GM23338 (cell line): ENCODE measurements at regions not wholly inside any gene's neighbourhood (a gene's known extent, or its start where the extent isn't known, plus 50 kb on each side); places are given as distances from the start of the nearest gene placed in this dataset.

Experiments
- ATAC-seq: fragments of 200-7000 bp; cut with Tn5 transposase; 3 replicates; pipeline ENCODE4 v1.9.1; 2020
- DNase-seq: peaks from one replicate; pipeline ENCODE4 v3.0.0-alpha.2; 2015; ENCODE audit warnings: low spot score
- H2AFZ ChIP-seq: fragments of 200-600 bp; sonication (generic); 2 replicates; pipeline ENCODE4 v1.8.0; 2016; ENCODE audit warnings: antibody characterized with exemption, mild to moderate bottlenecking, moderate library complexity
- H3F3A ChIP-seq: fragments of 200-600 bp; sonication (generic); replicated peaks from 2 replicates; pipeline ENCODE4 v1.8.0; 2017; ENCODE audit warnings: antibody characterized with exemption, mixed run types, low read depth
- H3K27ac ChIP-seq: fragments of 200-600 bp; sonication (generic); 2 replicates; pipeline ENCODE4 v1.6.1; 2016; ENCODE audit warnings: low read depth
- H3K27me3 ChIP-seq: fragments of 200-600 bp; sonication (generic); 2 replicates; pipeline ENCODE4 v1.8.0; 2016; ENCODE audit warnings: mild to moderate bottlenecking, mixed run types, moderate library complexity; ENCODE audit not compliant: insufficient read depth
- H3K36me3 ChIP-seq: fragments of 200-600 bp; sonication (generic); 2 replicates; pipeline ENCODE4 v1.8.0; 2016; ENCODE audit warnings: mild to moderate bottlenecking; ENCODE audit not compliant: insufficient read depth
- H3K4me1 ChIP-seq: fragments of 200-600 bp; sonication (generic); 2 replicates; pipeline ENCODE4 v1.8.0; 2016; ENCODE audit warnings: mild to moderate bottlenecking, moderate library complexity; ENCODE audit not compliant: insufficient read depth
- H3K4me2 ChIP-seq: fragments of 200-600 bp; sonication (generic); 2 replicates; pipeline ENCODE4 v1.7.1; 2017; ENCODE audit warnings: mixed run types
- H3K4me3 ChIP-seq: fragments of 200-600 bp; sonication (generic); 2 replicates; pipeline ENCODE4 v1.6.1; 2016; ENCODE audit warnings: mixed run types
- H3K79me2 ChIP-seq: fragments of 200-600 bp; sonication (generic); replicated peaks from 2 replicates; pipeline ENCODE4 v1.8.0; 2017; ENCODE audit warnings: mild to moderate bottlenecking; ENCODE audit not compliant: insufficient read depth
- H3K9me2 ChIP-seq: fragments of 200-600 bp; sonication (generic); 2 replicates; pipeline ENCODE4 v1.8.0; 2017; ENCODE audit not compliant: insufficient read depth
- H4K20me1 ChIP-seq: fragments of 200-600 bp; sonication (generic); replicated peaks from 2 replicates; pipeline ENCODE4 v1.8.0; 2017; ENCODE audit warnings: mild to moderate bottlenecking; ENCODE audit not compliant: insufficient read depth
- H3K27ac Mint-ChIP-seq: 2 replicates; pipeline ENCODE4 v1.8.0; 2020; ENCODE audit warnings: inconsistent platforms, mild to moderate bottlenecking, moderate library complexity, mixed read lengths
- H3K27me3 Mint-ChIP-seq: 3 replicates; pipeline ENCODE4 v1.8.0; 2022; ENCODE audit warnings: low read depth, mild to moderate bottlenecking, moderate library complexity, mixed read lengths, inconsistent platforms; ENCODE audit not compliant: insufficient read depth, poor library complexity
- H3K36me3 Mint-ChIP-seq: 3 replicates; pipeline ENCODE4 v1.8.0; 2021; ENCODE audit warnings: low read depth, mild to moderate bottlenecking, inconsistent platforms, moderate library complexity, mixed read lengths
- H3K4me1 Mint-ChIP-seq: 3 replicates; pipeline ENCODE4 v1.8.0; 2020; ENCODE audit warnings: mild to moderate bottlenecking, inconsistent platforms, mixed read lengths
- H3K4me3 Mint-ChIP-seq: 3 replicates; pipeline ENCODE4 v1.8.0; 2021; ENCODE audit warnings: moderate library complexity, mild to moderate bottlenecking, inconsistent platforms, mixed read lengths
- H3K9me3 Mint-ChIP-seq: 3 replicates; pipeline ENCODE4 v1.8.0; 2020; ENCODE audit warnings: moderate library complexity, mild to moderate bottlenecking, inconsistent platforms, mixed read lengths
- CREB1 ChIP-seq: fragments of 250-450 bp; sonication (Bioruptor Pico); IDR thresholded peaks from 2 replicates; pipeline ENCODE4 v1.5.0; 2020; ENCODE audit warnings: low read depth, mild to moderate bottlenecking, moderate library complexity
- CTCF ChIP-seq, 2 experiments: fragments of 200-600 bp in 1 of 2; sonication (generic) in 1 of 2; conservative IDR thresholded peaks; 2 replicates each; pipeline versions ENCODE4 v1.5.1 to v1.6.1; 2016 to 2017; ENCODE audit warnings: antibody characterized with exemption in 2 of 2, low read depth in 2 of 2, mild to moderate bottlenecking in 2 of 2, moderate library complexity in 1 of 2
- EZH2 ChIP-seq: fragments of 200-600 bp; sonication (generic); IDR thresholded peaks from one replicate; pipeline ENCODE4 v1.8.0; 2017; ENCODE audit warnings: antibody characterized with exemption, mild to moderate bottlenecking, low read depth; ENCODE audit not compliant: unreplicated experiment
- EZH2phosphoT487 ChIP-seq: fragments of 200-600 bp; sonication (generic); IDR thresholded peaks from one replicate; pipeline ENCODE4 v1.8.1; 2018; ENCODE audit warnings: antibody characterized with exemption; ENCODE audit not compliant: unreplicated experiment
- JUNB ChIP-seq: IDR thresholded peaks from one replicate; pipeline ENCODE4 v1.6.1; 2016; ENCODE audit warnings: antibody characterized with exemption; ENCODE audit not compliant: unreplicated experiment
- NANOG ChIP-seq: IDR thresholded peaks from 2 replicates; pipeline ENCODE4 v1.6.1; 2016; ENCODE audit warnings: antibody characterized with exemption, borderline replicate concordance
- REST ChIP-seq: IDR thresholded peaks from one replicate; pipeline ENCODE4 v1.6.1; 2018; ENCODE audit warnings: antibody characterized with exemption; ENCODE audit not compliant: unreplicated experiment
- STAT1 ChIP-seq: IDR thresholded peaks from one replicate; pipeline ENCODE4 v1.6.1; 2016; ENCODE audit warnings: antibody characterized with exemption; ENCODE audit not compliant: unreplicated experiment
- ZNF114 ChIP-seq: fragments of 250-450 bp; sonication (Bioruptor Pico); IDR thresholded peaks from 2 replicates; pipeline ENCODE4 v1.5.0; 2020; ENCODE audit warnings: mild to moderate bottlenecking, moderate library complexity
- ZNF331 ChIP-seq: fragments of 250-450 bp; sonication (Bioruptor Pico); IDR thresholded peaks from 2 replicates; pipeline ENCODE4 v1.5.0; 2020; ENCODE audit warnings: low read depth, mild to moderate bottlenecking, moderate library complexity
- TF ChIP-seq, protein P1 (sequence below): IDR thresholded peaks from 2 replicates; pipeline ENCODE4 v1.6.1; 2016; ENCODE audit warnings: antibody characterized with exemption

GRCh38 chr20:16824664-16825063, 76.5 kb downstream of the OTOR start (continued):
- TF ChIP-seq REST = no peak
- TF ChIP-seq EZH2 = no peak
- no peak for TF ChIP-seq EZH2phosphoT487
- no peak for TF ChIP-seq CREB1 (CRISPR knock-in tag)
- no peak for TF ChIP-seq ZNF331 (CRISPR knock-in tag)
- no peak for TF ChIP-seq STAT1
- TF ChIP-seq ZNF114 = no peak

GRCh38 chr20:16828666-16829305, 80.6 kb downstream of the OTOR start:
- Histone ChIP-seq H3K4me3 (no peak overlapping the region), H3K27me3 (no peaks in the 10 kb centered on the region), H3K4me1 (no peaks in the 10 kb centered on the region), H3K27ac (no peak overlapping the region), H3K79me2 (no peaks in the 10 kb centered on the region), H2AFZ (no peak overlapping the region), H3F3A (no peaks in the 10 kb centered on the region), H4K20me1 (no peaks in the 10 kb centered on the region), H3K4me2 (no peak overlapping the region), H3K36me3 (no peaks in the 10 kb centered on the region), H3K9me2 (0 out of 2 replicates have a peak, but pooled peaks cover 3% of the 10 kb centered on the region)
- no peak for ATAC-seq
- Mint-ChIP-seq H3K27ac (no peak overlapping the region), H3K4me1 (no peaks in the 10 kb centered on the region; the same call in 2 of the 3 replicates), H3K27me3 (peaks cover 2% of the 10 kb centered on the region), H3K36me3 (no peaks in the 10 kb centered on the region; the same call in 1 of the 3 replicates), H3K4me3 (no peak overlapping the region), H3K9me3 (peaks cover 14% of the 10 kb centered on the region)
- no peak for DNase-seq
- TF ChIP-seq NANOG = no peak
- TF ChIP-seq, protein P1, sequence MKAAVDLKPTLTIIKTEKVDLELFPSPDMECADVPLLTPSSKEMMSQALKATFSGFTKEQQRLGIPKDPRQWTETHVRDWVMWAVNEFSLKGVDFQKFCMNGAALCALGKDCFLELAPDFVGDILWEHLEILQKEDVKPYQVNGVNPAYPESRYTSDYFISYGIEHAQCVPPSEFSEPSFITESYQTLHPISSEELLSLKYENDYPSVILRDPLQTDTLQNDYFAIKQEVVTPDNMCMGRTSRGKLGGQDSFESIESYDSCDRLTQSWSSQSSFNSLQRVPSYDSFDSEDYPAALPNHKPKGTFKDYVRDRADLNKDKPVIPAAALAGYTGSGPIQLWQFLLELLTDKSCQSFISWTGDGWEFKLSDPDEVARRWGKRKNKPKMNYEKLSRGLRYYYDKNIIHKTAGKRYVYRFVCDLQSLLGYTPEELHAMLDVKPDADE = no peak
- no peak for TF ChIP-seq JUNB
- no peak for TF ChIP-seq EZH2phosphoT487
- TF ChIP-seq CTCF (conservative IDR thresholded peaks at IDR 0.05; ENCODE audit: low read depth in 2 of 2) = no peak
- TF ChIP-seq REST = no peak
